ENCODE measurements at regions not wholly inside any gene's neighbourhood (a gene's known extent, or its start where the extent isn't known, plus 50 kb on each side); places are given as distances from the start of the nearest gene placed in this dataset.

- DNase-seq (ENCODE audit: low spot score) = no peak
- TF ChIP-seq CTCF (IDR thresholded peaks at IDR 0.05) = no peak
- ATAC-seq (ENCODE audit: low FRiP score) = no peak
Measured at GRCh38 chr13:104085611-104086010, 1019.4 kb upstream of the SLC10A2 start.

GRCh38 chr13:104074326-104074725 lies 1008.1 kb upstream of the SLC10A2 start:
- no peak for DNase-seq (ENCODE audit: low spot score)
- TF ChIP-seq CTCF (IDR thresholded peaks at IDR 0.05) = no peak
- ATAC-seq (ENCODE audit: low FRiP score) = no peak

GRCh38 chr13:104071806-104072205 lies 1005.6 kb upstream of the SLC10A2 start:
- no peak for ATAC-seq (ENCODE audit: low FRiP score)
- TF ChIP-seq CTCF (IDR thresholded peaks at IDR 0.05) = no peak
- DNase-seq (ENCODE audit: low spot score) = no peak

GRCh38 chr13:104065328-104065727 lies 999.1 kb upstream of the SLC10A2 start:
- no peak for DNase-seq (ENCODE audit: low spot score)
- ATAC-seq (ENCODE audit: low FRiP score) = no peak
- no peak for TF ChIP-seq CTCF (IDR thresholded peaks at IDR 0.05)

GRCh38 chr13:104057861-104058260 lies 991.6 kb upstream of the SLC10A2 start:
- DNase-seq (ENCODE audit: low spot score) (no peak), ATAC-seq (ENCODE audit: low FRiP score) (no peak)
- TF ChIP-seq CTCF (IDR thresholded peaks at IDR 0.05) = no peak

- DNase-seq (ENCODE audit: low spot score) (no peak), ATAC-seq (ENCODE audit: low FRiP score) (no peak)
- no peak for TF ChIP-seq CTCF (IDR thresholded peaks at IDR 0.05)
Measured at GRCh38 chr13:104045907-104046306, 979.7 kb upstream of the SLC10A2 start.

GRCh38 chr13:104043184-104043583 lies 977.0 kb upstream of the SLC10A2 start:
- DNase-seq (ENCODE audit: low spot score) (no peak), ATAC-seq (ENCODE audit: low FRiP score) (no peak)
- TF ChIP-seq CTCF (IDR thresholded peaks at IDR 0.05) = no peak

Measured in omental fat pad (tissue), 3 donors.